ENCODE measurements at regions not wholly inside any gene's neighbourhood (a gene's known extent, or its start where the extent isn't known, plus 50 kb on each side); places are given as distances from the start of the nearest gene placed in this dataset.
"Not testable (repeated sequence)": the region's sequence is repeated elsewhere in the genome, so short reads cannot be mapped to it uniquely, and the experiment has no call there.

DNA sequence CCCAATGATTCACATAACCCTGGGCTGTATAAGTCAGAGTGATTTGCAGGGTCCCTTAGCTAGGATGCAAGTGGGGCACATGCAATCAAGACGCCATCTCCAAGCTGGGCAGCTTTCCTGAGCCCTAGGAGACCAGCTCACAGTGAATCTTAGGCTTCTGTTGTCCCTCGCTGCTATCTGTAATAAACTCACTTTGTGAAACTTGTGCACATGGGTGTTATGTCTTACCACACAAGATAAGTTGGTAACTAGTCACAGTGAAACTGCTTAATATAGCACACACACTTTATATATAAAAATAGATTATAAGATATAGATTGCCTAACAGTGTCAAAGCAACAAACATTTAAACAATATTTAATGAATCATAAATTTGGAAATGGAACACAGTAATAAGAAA, 658.5 kb downstream of the SLCO4C1 start:
- Histone ChIP-seq H3K9ac (no peak overlapping the region), H3K36me3 (no peaks in the 10 kb centered on the region), H4K20me1 (no peaks in the 10 kb centered on the region), H3K4me1 (no peaks in the 10 kb centered on the region), H3K27ac (no peak overlapping the region), H3K9me3 (peaks cover 4% of the 10 kb centered on the region; the same call in 1 of the 2 replicates), H3K4me3 (no peak overlapping the region), H3K4me2 (no peak overlapping the region), H3K27me3 (no peaks in the 10 kb centered on the region)
- no peak for TF ChIP-seq Cebpa-rat (IDR thresholded peaks at IDR 0.05)

DNA sequence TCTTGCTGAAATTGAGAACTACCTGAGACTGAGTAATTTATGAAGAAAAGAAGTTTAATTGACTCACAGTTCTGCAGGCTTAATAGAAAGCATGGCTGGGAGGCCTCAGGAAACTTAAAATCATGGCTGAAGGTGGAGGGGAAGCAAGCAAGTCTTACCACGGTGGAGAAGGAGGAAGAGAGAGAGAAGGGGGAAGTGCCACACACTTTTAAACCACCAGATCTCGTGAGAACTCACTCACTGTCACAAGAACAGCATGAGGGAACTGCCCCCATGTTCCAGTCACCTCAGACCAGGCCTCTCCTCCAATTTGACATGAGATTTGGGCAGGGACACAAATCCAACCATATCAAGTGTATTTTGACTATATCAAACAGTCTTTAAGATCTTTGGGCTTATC, 668.3 kb downstream of the SLCO4C1 start:
- not testable (repeated sequence) for H3K27me3 ChIP-seq, H3K4me2 ChIP-seq, H3K9ac ChIP-seq, H3K4me1 ChIP-seq, H3K27ac ChIP-seq, H3K36me3 ChIP-seq, H4K20me1 ChIP-seq, H3K4me3 ChIP-seq, H3K9me3 ChIP-seq

DNA sequence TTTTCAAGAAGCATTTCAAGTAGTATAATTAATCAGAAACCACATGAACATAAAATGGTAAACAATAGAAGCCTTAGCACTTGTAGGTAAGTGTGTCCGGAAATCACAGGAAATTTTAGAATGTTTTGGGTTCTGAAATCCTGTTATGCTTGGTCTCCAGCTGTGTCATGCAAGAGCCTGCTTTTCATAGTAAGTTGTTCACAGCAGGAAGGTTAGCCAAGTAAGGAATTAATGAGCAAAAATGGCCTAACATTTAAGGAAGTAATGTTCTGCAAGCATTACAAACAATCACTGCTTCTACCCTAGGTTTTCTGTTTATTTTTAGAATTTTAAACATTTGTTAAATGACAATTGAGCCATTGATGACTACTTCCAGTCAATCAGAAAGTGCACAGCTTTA, 669.5 kb downstream of the SLCO4C1 start:
- no peak for TF ChIP-seq Cebpa-rat (IDR thresholded peaks at IDR 0.05)
- no peak overlapping the region for H3K4me2 ChIP-seq
- H3K9ac ChIP-seq, result no peak overlapping the region
- no peaks in the 10 kb centered on the region for H4K20me1 ChIP-seq
- no peaks in the 10 kb centered on the region for H3K4me1 ChIP-seq
- no peaks in the 10 kb centered on the region for H3K27me3 ChIP-seq
- no peak overlapping the region for H3K27ac ChIP-seq
- no peaks in the 10 kb centered on the region for H3K9me3 ChIP-seq
- no peaks in the 10 kb centered on the region for H3K36me3 ChIP-seq
- H3K4me3 ChIP-seq, result no peak overlapping the region

DNA sequence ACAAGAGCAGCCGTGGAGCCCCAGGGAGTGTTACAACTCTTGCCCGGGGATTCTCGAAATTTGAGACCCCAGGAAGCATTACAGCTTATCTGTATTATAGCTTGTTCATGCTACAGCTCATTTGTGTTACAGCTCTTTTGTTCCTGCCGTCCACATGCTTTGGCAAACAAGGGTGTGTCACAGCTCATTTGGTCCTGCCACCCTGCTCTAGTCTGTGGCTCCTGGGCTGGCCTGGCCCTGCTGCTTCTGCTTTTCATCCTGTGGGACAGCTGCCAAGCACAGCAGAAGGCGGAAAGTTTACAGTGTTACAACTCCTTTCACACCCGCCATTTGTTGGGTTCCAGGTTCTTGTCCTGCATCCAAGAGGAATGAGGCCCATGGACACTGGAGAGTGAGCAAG, 685.0 kb downstream of the SLCO4C1 start:
- Histone ChIP-seq H3K36me3 (no peaks in the 10 kb centered on the region), H3K27ac (no peak overlapping the region), H3K4me3 (no peak overlapping the region), H3K9ac (no peak overlapping the region), H3K4me1 (no peaks in the 10 kb centered on the region), H3K9me3 (no peaks in the 10 kb centered on the region), H3K27me3 (no peaks in the 10 kb centered on the region), H4K20me1 (no peaks in the 10 kb centered on the region), H3K4me2 (no peak overlapping the region)
- no peak for TF ChIP-seq Cebpa-rat (IDR thresholded peaks at IDR 0.05)

DNA sequence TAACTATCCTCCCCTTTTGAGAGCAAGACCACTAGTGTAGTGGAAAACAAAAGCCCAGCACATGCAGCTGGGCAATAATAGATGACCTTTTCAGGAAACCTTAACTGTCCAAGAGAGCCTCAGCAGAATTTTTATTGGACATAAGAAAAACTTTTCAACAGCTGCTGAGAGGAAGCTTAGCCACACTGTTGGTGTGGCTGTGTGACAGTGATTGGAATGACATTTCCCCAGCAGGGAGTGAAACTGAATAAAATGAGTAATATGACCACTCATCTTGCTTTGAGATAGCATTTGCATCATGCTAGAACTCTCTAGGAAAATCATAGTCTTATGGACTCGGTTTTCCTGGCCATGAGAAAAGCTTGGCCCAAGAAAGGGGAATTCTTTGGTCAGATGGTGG, 687.8 kb downstream of the SLCO4C1 start:
- Histone ChIP-seq H3K9me3 (no peaks in the 10 kb centered on the region), H4K20me1 (no peaks in the 10 kb centered on the region), H3K36me3 (no peaks in the 10 kb centered on the region), H3K27me3 (no peaks in the 10 kb centered on the region), H3K4me2 (no peak overlapping the region), H3K4me1 (no peaks in the 10 kb centered on the region), H3K4me3 (no peak overlapping the region), H3K9ac (no peak overlapping the region), H3K27ac (no peak overlapping the region)
- no peak for TF ChIP-seq Cebpa-rat (IDR thresholded peaks at IDR 0.05)

DNA sequence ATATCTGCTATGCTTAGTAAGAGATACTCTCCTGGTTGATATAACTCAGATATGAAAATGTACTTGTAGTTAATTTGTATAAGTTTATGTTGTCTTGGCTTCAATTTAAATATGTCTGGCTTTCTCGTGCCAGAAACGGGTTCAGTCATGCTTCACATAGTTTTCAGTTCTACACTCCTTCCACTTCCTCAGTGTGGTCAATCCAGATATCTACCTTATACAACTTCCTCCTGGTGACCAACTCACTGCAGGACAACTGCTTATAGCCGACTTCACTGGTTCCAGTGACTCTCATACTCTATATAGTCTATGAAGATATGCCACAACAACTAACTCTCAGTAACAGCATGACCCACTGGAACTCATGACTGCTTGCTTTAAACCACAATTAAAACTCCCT, 690.4 kb downstream of the SLCO4C1 start:
- Histone ChIP-seq H3K36me3 (no peaks in the 10 kb centered on the region), H3K9ac (no peak overlapping the region), H3K27me3 (no peaks in the 10 kb centered on the region), H3K9me3 (no peaks in the 10 kb centered on the region), H4K20me1 (no peaks in the 10 kb centered on the region), H3K4me2 (no peak overlapping the region), H3K27ac (no peak overlapping the region), H3K4me3 (no peak overlapping the region), H3K4me1 (no peaks in the 10 kb centered on the region)
- TF ChIP-seq Cebpa-rat (IDR thresholded peaks at IDR 0.05), result no peak

DNA sequence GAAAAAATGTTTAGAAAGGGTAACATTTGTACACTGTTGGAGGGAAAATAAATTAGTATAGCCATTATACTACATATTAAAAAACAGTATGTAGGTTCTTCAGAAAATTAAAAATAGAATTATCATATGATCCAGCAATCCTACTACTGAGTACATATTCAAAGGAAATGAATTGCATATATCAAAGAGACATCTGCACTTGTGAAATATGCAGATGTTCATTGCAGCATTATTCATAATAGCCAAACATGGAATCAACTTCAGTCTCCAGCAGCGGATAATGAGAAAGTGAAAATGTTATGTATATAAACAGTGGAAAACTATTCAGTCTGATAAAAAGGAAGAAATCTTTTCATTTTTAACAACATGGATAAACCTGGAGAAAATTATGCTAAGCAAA, 695.5 kb downstream of the SLCO4C1 start:
- Histone ChIP-seq H3K27me3 (no peaks in the 10 kb centered on the region), H4K20me1 (no peaks in the 10 kb centered on the region), H3K36me3 (no peaks in the 10 kb centered on the region), H3K4me1 (no peaks in the 10 kb centered on the region), H3K4me2 (no peak overlapping the region), H3K27ac (no peak overlapping the region), H3K4me3 (no peak overlapping the region), H3K9me3 (no peaks in the 10 kb centered on the region), H3K9ac (no peak overlapping the region)
- no peak for TF ChIP-seq Cebpa-rat (IDR thresholded peaks at IDR 0.05)

DNA sequence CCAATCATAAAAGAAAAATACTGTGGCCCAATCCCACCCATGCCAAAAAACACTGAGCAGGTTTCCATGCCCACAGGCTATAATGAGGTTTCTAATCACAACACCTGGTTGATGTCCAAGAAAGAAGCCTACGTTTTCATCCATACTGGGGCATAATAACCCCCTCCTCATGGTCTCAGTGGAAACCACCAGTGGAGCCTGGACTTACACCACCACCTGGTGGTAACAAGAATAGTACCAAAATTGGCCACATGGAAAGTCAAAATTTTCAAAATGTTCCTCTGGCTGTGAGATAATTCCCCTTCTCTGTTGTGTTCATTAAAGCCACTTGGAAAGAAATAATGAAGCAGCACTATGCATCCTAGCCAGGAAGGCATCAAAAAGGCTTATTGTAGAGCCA, 687.3 kb upstream of the ST8SIA4 start:
- no peak overlapping the region for H3K9ac ChIP-seq
- no peaks in the 10 kb centered on the region for H3K36me3 ChIP-seq
- no peaks in the 10 kb centered on the region for H3K9me3 ChIP-seq
- no peak overlapping the region for H3K27ac ChIP-seq
- no peak overlapping the region for H3K4me3 ChIP-seq
- H4K20me1 ChIP-seq, result no peaks in the 10 kb centered on the region
- no peaks in the 10 kb centered on the region for H3K4me1 ChIP-seq
- no peak overlapping the region for H3K4me2 ChIP-seq
- no peak for TF ChIP-seq Cebpa-rat (IDR thresholded peaks at IDR 0.05)
- H3K27me3 ChIP-seq, result no peaks in the 10 kb centered on the region

DNA sequence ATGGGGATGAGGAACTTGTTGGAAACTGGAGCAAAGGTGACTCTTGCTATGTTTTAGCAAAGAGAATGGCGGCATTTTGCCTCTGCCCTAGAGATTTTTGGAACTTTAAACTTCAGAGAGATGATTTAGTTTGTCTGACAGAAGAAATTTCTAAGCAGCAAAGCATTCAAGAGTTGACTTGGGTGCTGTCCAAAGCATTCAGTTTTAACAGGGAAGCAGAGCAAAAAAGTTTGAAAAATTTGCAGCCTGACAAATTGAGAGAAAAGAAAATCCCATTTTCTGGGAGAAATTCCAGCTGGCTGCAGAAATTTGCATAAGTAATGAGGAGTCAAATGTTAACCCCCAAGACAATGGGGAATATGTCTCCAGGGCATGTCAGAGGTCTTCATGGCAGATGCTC, 682.3 kb upstream of the ST8SIA4 start:
- Histone ChIP-seq H3K27me3 (no peaks in the 10 kb centered on the region), H3K4me2 (no peak overlapping the region), H3K4me1 (no peaks in the 10 kb centered on the region), H3K27ac (no peak overlapping the region), H4K20me1 (no peaks in the 10 kb centered on the region), H3K36me3 (no peaks in the 10 kb centered on the region), H3K9me3 (no peaks in the 10 kb centered on the region), H3K9ac (no peak overlapping the region), H3K4me3 (no peak overlapping the region)
- no peak for TF ChIP-seq Cebpa-rat (IDR thresholded peaks at IDR 0.05)

DNA sequence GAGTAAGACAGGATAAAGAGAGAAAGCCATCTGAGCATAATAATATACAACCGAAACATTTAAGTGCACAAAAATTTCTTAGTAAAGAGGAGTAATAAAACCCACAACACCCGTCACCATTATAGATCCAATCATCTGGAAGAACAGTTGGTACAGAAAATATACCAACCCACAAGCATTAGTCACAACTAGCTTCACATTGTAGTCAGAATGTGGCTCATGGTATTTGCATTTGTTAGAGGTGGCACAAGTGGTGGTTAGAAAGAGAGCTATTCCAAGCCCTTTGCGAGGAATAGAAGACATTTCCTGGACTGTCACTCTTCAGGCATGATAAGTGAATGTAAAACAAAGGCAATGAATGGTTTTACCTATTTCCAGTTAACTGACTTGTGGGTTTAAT, 677.5 kb upstream of the ST8SIA4 start:
- no peaks in the 10 kb centered on the region for H3K27me3 ChIP-seq
- no peaks in the 10 kb centered on the region for H3K36me3 ChIP-seq
- H3K27ac ChIP-seq, result no peak overlapping the region
- no peak overlapping the region for H3K9ac ChIP-seq
- TF ChIP-seq Cebpa-rat (IDR thresholded peaks at IDR 0.05), result no peak
- no peaks in the 10 kb centered on the region for H4K20me1 ChIP-seq
- no peak overlapping the region for H3K4me2 ChIP-seq
- H3K9me3 ChIP-seq, result no peaks in the 10 kb centered on the region
- H3K4me1 ChIP-seq, result no peaks in the 10 kb centered on the region
- no peak overlapping the region for H3K4me3 ChIP-seq

DNA sequence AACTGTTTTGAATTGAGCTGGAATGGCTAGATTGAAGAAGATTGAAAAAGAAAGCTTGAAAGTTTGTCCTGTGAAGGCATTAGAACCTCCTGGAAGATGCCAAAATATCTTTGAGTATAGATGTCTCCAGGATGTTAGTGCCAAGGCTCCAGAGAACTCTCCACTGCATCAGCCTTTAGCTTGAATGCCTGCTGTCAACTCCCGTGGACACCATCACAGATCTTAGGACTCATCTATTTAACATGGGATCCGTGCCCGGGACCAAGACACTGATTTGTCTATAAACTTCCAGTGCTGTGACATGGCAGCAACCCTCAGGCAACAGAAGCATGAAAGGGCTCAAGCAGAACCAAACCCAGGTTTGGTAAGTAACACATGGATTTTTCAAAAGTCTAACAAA, 670.9 kb upstream of the ST8SIA4 start:
- H3K4me1 ChIP-seq, result no peaks in the 10 kb centered on the region
- no peaks in the 10 kb centered on the region for H4K20me1 ChIP-seq
- H3K27ac ChIP-seq, result no peak overlapping the region
- no peak overlapping the region for H3K4me2 ChIP-seq
- no peaks in the 10 kb centered on the region for H3K9me3 ChIP-seq
- TF ChIP-seq Cebpa-rat (IDR thresholded peaks at IDR 0.05), result no peak
- no peak overlapping the region for H3K4me3 ChIP-seq
- H3K27me3 ChIP-seq, result no peaks in the 10 kb centered on the region
- H3K36me3 ChIP-seq, result no peaks in the 10 kb centered on the region
- H3K9ac ChIP-seq, result no peak overlapping the region

All from BLaER1 (cell line).